AG04449 (cell line): ENCODE measurements at regions not wholly inside any gene's neighbourhood (a gene's known extent, or its start where the extent isn't known, plus 50 kb on each side); places are given as distances from the start of the nearest gene placed in this dataset.

Experiments
- CTCF ChIA-PET: fragments of 350-600 bp; formaldehyde crosslinking; extraction: SDS; loops from one replicate; lab custom pipeline; 2021; ENCODE audit warnings: antibody characterized with exemption; lab: Yijun Ruan, JAX
- POLR2A ChIA-PET: fragments of 400-600, 350-600 bp; formaldehyde crosslinking; extraction: SDS; loops from one replicate; lab custom pipeline; 2020; ENCODE audit warnings: antibody characterized with exemption, inconsistent platforms; lab: Yijun Ruan, JAX
- DNase-seq: peaks from one replicate; pipeline ENCODE4 v3.0.0-alpha.2; 2010; ENCODE audit warnings: low read depth, low spot score
- H3K4me3 ChIP-seq: 2 replicates; pipeline ENCODE4 v1.5.1; 2011; ENCODE audit warnings: low read depth, mild to moderate bottlenecking, control low read depth, low read length
- TF ChIP-seq, protein P1 (sequence below): IDR thresholded peaks from one replicate; pipeline ENCODE4 v1.5.1; 2011; ENCODE audit warnings: mild to moderate bottlenecking, moderate library complexity, low read length, control low read depth, inconsistent platforms; ENCODE audit not compliant: insufficient read depth; ENCODE audit errors: missing control alignments

DNA sequence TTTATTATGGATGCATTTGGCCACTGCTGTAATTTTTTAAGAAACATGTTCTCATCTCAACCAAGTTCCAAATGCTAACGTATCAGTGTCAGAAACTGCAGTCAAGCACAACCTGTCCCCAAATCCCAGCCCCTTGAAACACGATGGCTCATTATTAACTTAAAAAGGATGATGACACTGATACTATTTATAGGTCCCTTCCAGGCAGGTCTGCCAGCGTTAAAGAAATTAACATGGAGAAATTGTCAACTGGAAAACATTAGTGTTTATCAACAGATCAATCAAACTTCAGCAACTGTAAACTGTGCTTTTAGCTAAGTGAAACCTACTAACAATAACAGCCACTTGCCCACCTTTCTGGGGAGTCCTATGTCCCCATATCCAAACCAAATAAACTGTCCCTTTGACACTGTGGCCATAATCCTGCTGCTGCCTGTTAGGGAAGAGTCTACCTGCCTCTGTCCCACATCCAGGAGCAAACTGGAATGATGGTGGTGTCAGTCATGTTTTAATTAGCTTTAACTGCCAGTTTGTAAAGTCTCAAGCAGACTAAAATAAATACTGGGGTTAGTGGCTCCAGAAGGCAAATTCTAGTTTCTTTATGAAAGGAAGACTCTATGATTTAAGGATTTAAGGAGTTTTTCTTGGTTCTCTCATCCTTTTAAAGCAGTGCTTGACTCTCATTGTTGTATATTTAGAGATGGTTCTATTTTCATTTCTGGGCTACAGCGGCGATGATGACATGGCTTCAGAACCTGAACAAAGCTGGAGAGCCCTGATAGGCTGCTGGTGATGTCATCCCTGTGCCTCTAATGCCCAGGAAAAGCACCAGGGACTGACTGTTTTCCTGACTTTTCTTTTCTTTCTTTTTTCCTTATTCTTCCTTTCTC is 583.6 kb upstream of the PIK3C3 start:
- CTCF ChIA-PET, result interaction anchor here (1.3 to 1.8 kb wide), 2 partner anchors 8 to 20 kb away, joined by 3 to 6 read pairs; no protein-coding TSS in a partner anchor

DNA sequence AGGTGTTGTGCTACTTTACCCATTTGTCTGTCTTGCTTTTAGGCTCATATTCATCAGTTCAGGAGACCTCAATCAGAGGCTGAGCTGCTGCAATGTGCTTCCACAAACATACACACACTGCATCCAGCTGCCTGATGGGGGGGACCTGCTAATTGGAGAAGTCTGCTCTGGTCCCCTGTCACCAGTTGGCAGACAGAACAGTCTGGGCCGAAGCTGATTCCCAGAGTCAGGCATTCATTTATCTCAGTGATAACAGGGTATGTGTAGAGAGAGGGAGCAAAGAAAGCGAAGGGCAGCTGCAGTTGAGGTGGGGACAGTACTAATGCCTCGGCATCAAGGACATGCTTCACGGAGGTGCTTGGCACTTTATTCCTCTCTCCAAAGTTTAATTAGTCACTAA is 584.3 kb upstream of the PIK3C3 start:
- POLR2A ChIA-PET, result no interaction called here
- no peak for DNase-seq
- H3K4me3 ChIP-seq, result no peak overlapping the region
- TF ChIP-seq, protein P1, sequence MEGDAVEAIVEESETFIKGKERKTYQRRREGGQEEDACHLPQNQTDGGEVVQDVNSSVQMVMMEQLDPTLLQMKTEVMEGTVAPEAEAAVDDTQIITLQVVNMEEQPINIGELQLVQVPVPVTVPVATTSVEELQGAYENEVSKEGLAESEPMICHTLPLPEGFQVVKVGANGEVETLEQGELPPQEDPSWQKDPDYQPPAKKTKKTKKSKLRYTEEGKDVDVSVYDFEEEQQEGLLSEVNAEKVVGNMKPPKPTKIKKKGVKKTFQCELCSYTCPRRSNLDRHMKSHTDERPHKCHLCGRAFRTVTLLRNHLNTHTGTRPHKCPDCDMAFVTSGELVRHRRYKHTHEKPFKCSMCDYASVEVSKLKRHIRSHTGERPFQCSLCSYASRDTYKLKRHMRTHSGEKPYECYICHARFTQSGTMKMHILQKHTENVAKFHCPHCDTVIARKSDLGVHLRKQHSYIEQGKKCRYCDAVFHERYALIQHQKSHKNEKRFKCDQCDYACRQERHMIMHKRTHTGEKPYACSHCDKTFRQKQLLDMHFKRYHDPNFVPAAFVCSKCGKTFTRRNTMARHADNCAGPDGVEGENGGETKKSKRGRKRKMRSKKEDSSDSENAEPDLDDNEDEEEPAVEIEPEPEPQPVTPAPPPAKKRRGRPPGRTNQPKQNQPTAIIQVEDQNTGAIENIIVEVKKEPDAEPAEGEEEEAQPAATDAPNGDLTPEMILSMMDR, result no peak
- CTCF ChIA-PET, result interaction anchor here (1.3 kb wide), 1 partner anchor 9 kb away, joined by 3 read pairs; no protein-coding TSS in a partner anchor

More for the DNA sequence above, 583.6 kb upstream of the PIK3C3 start:
- TF ChIP-seq, protein P1, result no peak
- H3K4me3 ChIP-seq, result no peak overlapping the region
- no peak for DNase-seq
- POLR2A ChIA-PET, result no interaction called here

DNA sequence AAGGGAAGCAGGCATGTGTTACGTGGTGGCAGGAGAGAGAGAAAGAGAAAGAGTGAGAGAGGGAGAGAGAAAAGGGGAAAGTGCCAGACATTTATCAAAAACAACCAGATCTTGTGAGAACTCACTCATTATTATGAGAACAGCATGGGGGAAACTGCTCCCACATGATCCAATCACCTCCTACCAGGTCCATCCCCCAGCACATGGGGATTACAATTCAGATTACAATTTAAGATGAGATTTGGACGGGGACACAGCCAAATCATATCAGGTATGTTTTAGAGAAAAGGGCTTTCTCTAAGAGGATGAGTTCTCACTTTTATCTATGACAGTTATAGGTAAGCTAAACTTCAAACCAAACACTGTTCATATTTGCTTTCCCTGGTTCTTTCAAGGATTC is 597.3 kb upstream of the PIK3C3 start:
- POLR2A ChIA-PET, result no interaction called here

DNA sequence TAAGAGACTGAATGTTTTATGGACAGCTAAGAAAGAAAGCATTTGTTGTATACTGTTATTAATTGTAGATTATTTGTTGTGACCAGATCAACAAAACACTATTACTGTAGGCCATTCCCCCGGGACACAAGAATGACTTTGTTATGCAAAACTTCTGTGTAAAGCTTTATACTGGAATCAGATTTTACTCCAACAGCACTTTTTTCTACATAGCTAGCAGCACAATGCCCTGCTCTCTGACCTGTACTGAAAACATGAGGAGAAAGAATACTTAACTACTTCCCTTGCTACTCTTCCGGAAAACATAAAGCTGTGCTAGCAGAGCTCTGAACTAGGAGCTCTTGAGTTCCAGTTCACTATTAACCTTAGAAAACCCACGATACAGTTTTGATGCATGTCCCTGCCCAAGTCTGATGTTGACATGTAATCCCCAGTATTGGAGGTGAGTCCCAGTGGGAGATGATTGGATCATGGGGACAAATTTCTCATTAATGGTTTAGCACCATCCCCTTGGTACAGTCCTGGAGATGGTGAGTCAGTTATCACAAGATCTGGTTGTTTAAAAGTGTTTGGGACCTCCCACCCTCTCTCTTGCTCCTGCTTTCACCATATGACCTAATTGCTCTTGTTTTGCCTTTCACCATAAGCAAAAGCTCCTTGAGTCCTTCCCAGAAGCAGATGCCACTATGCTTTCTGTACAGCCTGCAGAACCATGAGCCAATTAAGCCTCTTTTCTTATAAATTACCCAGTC is 601.1 kb upstream of the PIK3C3 start:
- H3K4me3 ChIP-seq, result no peak overlapping the region
- POLR2A ChIA-PET, result no interaction called here
- TF ChIP-seq, protein P1, result no peak
- DNase-seq, result no peak
- CTCF ChIA-PET, result no interaction called here

More for the DNA sequence above, 597.3 kb upstream of the PIK3C3 start:
- H3K4me3 ChIP-seq, result no peak overlapping the region
- TF ChIP-seq, protein P1, result no peak
- DNase-seq, result no peak
- CTCF ChIA-PET, result no interaction called here

DNA sequence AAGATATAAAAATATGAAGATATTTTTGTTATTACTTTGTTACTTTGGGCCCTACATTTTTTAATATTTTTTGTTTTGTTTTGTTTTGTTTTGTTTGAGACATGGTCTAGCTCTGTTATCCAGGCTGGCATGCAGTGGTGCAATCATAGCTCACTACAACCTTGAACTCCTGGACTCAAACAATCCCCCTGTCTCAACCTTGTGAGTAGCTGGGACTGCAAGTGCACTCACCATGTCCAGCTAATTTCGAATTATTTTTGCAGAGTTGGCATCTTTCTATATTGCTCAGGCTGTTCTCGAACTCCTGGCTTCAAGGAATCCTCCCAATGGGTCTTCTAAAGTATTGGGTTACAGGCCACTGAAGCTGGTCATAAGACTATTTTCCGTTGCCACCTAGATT is 603.6 kb upstream of the PIK3C3 start:
- TF ChIP-seq, protein P1, result no peak
- CTCF ChIA-PET, result no interaction called here
- no peak for DNase-seq

DNA sequence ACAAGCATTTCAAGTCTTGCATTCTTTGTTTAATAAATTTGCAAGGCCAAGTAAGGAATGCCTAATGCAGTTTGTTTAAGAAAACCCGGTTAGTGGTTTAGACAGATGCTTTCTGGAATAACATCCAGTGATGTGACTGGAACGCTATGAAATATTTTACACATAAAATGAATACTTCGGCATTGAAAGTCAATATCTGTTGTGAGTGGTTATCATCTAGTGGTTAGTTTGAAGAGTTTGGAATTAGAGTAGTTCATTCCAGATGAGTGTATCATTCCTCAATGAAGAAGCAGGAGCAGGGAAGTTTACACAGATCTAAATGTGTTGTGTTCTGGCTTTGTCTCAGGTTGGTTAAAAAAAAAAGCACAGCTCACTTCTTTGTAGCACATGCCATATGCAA is 608.0 kb upstream of the PIK3C3 start:
- ChIA-PET POLR2A (no interaction called here), CTCF (no interaction called here)
- TF ChIP-seq, protein P1, result no peak
- no peak overlapping the region for H3K4me3 ChIP-seq
- DNase-seq, result peak; percentile 44

More for the DNA sequence above, 603.6 kb upstream of the PIK3C3 start:
- no peak overlapping the region for H3K4me3 ChIP-seq
- POLR2A ChIA-PET, result no interaction called here
